Neural cell (in vitro differentiated cells): ENCODE measurements at regions not wholly inside any gene's neighbourhood (a gene's known extent, or its start where the extent isn't known, plus 50 kb on each side); places are given as distances from the start of the nearest gene placed in this dataset.

Experiments used
- EP300 ChIP-seq: fragments of 450-650 bp; conservative IDR thresholded peaks from 2 replicates; pipeline ENCODE4 v1.6.1; 2014; ENCODE audit warnings: antibody characterized with exemption, mild to moderate bottlenecking, moderate library complexity; ENCODE audit not compliant: poor library complexity, severe bottlenecking
- EZH2 ChIP-seq: fragments of 200-600, 300-800 bp; shearing (Covaris generic), sonication (generic); IDR thresholded peaks from 2 replicates; pipeline ENCODE4 v1.6.1; 2014; ENCODE audit warnings: antibody characterized with exemption, low read length, borderline replicate concordance, mild to moderate bottlenecking; ENCODE audit not compliant: insufficient read depth, poor library complexity, severe bottlenecking
- POLR2AphosphoS5 ChIP-seq: IDR thresholded peaks from 2 replicates; pipeline ENCODE4 v1.6.1; 2012
- RAD21 ChIP-seq: fragments of 450-650 bp; conservative IDR thresholded peaks from 2 replicates; pipeline ENCODE4 v1.6.1; 2014; ENCODE audit warnings: antibody characterized with exemption, mild to moderate bottlenecking, moderate library complexity
- TF ChIP-seq, protein P1 (sequence below): fragments of 450-650 bp; IDR thresholded peaks from 2 replicates; pipeline ENCODE4 v1.5.1; 2014; ENCODE audit warnings: antibody characterized with exemption, mild to moderate bottlenecking, moderate library complexity; ENCODE audit not compliant: poor library complexity, severe bottlenecking

DNA sequence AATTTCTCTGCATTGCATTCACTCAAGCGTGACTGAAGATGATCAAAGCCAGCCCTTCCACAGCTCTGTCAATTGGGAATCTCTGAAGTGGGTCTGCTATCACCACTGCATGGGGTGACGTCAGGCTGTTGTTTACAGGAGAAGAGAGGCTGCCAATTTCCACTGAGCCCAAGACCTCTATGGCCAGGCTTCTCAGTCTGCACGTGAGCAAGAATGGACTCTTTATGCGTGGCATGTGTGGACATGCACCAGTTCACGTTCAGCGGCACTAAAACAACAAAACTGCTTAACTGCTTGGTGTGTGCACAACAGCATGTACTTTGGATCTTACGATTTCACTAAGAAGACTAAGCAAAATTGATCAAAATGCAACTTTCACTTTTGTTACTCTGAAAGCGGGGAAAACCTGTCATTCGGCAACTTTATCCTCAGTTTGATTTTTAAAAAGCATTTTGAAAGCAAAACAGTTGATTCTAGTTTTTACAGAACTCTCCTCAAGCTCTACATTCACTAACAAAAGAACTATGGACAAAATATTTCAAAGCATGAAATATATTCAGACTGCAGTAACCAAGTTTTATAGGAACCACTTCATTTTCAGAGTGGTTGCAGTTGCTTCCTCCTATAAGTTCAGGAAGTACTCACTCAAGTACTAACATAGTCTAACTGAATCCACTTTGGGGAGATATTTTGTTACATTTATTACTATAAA lies 77.0 kb upstream of the SERTAD2 start:
- TF ChIP-seq, protein P1, sequence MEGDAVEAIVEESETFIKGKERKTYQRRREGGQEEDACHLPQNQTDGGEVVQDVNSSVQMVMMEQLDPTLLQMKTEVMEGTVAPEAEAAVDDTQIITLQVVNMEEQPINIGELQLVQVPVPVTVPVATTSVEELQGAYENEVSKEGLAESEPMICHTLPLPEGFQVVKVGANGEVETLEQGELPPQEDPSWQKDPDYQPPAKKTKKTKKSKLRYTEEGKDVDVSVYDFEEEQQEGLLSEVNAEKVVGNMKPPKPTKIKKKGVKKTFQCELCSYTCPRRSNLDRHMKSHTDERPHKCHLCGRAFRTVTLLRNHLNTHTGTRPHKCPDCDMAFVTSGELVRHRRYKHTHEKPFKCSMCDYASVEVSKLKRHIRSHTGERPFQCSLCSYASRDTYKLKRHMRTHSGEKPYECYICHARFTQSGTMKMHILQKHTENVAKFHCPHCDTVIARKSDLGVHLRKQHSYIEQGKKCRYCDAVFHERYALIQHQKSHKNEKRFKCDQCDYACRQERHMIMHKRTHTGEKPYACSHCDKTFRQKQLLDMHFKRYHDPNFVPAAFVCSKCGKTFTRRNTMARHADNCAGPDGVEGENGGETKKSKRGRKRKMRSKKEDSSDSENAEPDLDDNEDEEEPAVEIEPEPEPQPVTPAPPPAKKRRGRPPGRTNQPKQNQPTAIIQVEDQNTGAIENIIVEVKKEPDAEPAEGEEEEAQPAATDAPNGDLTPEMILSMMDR, result no peak
- TF ChIP-seq EZH2 (no peak), EP300 (no peak), RAD21 (no peak), POLR2AphosphoS5 (no peak)
